ENCODE measurements at regions not wholly inside any gene's neighbourhood (a gene's known extent, or its start where the extent isn't known, plus 50 kb on each side); places are given as distances from the start of the nearest gene placed in this dataset.

GRCh38 chr7:80359029-80359428 lies 152.8 kb downstream of the GNAT3 start:
- TF ChIP-seq CTCF (IDR thresholded peaks at IDR 0.05) (no peak), ZFX (IDR thresholded peaks at IDR 0.05; ENCODE audit: borderline replicate concordance) (no peak)
